MM.1S (cell line): ENCODE measurements at regions not wholly inside any gene's neighbourhood (a gene's known extent, or its start where the extent isn't known, plus 50 kb on each side); places are given as distances from the start of the nearest gene placed in this dataset.

Experiments
- DNase-seq: peaks from one replicate; pipeline ENCODE4 v3.0.0-alpha.2; 2015
- H2AFZ ChIP-seq: fragments of 300-600 bp; sonication (generic); 2 replicates; pipeline ENCODE4 v1.6.0; 2016; ENCODE audit warnings: antibody characterized with exemption, low read length
- H3F3A ChIP-seq: fragments of 300-600 bp; sonication (generic); 2 replicates; pipeline ENCODE4 v1.6.1; 2016; ENCODE audit warnings: mild to moderate bottlenecking, antibody characterized with exemption, low read length, moderate library complexity, mixed read lengths; ENCODE audit not compliant: insufficient read depth
- H3K27ac ChIP-seq: fragments of 300-600 bp; sonication (generic); 2 replicates; pipeline ENCODE4 v1.5.1; 2016; ENCODE audit warnings: mild to moderate bottlenecking, low read length
- H3K27me3 ChIP-seq: fragments of 300-600 bp; sonication (generic); replicated peaks from 2 replicates; pipeline ENCODE4 v1.6.0; 2016; ENCODE audit warnings: low read length; ENCODE audit not compliant: insufficient read depth
- H3K36me3 ChIP-seq: fragments of 300-600 bp; sonication (generic); replicated peaks from 2 replicates; pipeline ENCODE4 v1.6.1; 2016; ENCODE audit warnings: mild to moderate bottlenecking, low read length, mixed read lengths; ENCODE audit not compliant: insufficient read depth
- H3K4me1 ChIP-seq: fragments of 300-600 bp; sonication (generic); 2 replicates; pipeline ENCODE4 v1.6.1; 2016; ENCODE audit warnings: low read length, mixed read lengths
- H3K4me2 ChIP-seq: fragments of 300-600 bp; sonication (generic); 2 replicates; pipeline ENCODE4 v1.6.0; 2016; ENCODE audit warnings: low read depth, low read length
- H3K4me3 ChIP-seq: fragments of 300-600 bp; sonication (generic); 2 replicates; pipeline ENCODE4 v1.5.1; 2016; ENCODE audit warnings: low read length, mixed read lengths
- H3K79me2 ChIP-seq: fragments of 300-600 bp; sonication (generic); 2 replicates; pipeline ENCODE4 v1.6.1; 2016; ENCODE audit warnings: mixed run types, low read length, mixed read lengths
- H3K9ac ChIP-seq: fragments of 300-600 bp; sonication (generic); 2 replicates; pipeline ENCODE4 v1.6.1; 2016; ENCODE audit warnings: low read length, mixed read lengths
- H3K9me2 ChIP-seq: fragments of 300-600 bp; sonication (generic); replicated peaks from 2 replicates; pipeline ENCODE4 v1.6.1; 2016; ENCODE audit warnings: mild to moderate bottlenecking, low read length, mixed read lengths; ENCODE audit not compliant: insufficient read depth
- H3K9me3 ChIP-seq: fragments of 300-600 bp; sonication (generic); replicated peaks from 2 replicates; pipeline ENCODE4 v1.6.1; 2016; ENCODE audit warnings: mild to moderate bottlenecking, low read length, mixed read lengths; ENCODE audit not compliant: insufficient read depth
- H4K20me1 ChIP-seq: fragments of 300-600 bp; sonication (generic); 2 replicates; pipeline ENCODE4 v1.6.1; 2016; ENCODE audit warnings: mild to moderate bottlenecking, low read length, moderate library complexity, mixed read lengths; ENCODE audit not compliant: insufficient read depth
- EZH2 ChIP-seq: fragments of 300-600 bp; sonication (generic); optimal IDR thresholded peaks from 2 replicates; pipeline ENCODE3; 2017; ENCODE audit warnings: low read depth, mild to moderate bottlenecking, antibody characterized with exemption, low read length, mixed read lengths
- EZH2phosphoT487 ChIP-seq: fragments of 300-600 bp; sonication (generic); IDR thresholded peaks from 2 replicates; pipeline ENCODE4 v1.6.1; 2018; ENCODE audit warnings: antibody characterized with exemption, low read length
- TF ChIP-seq, protein P1 (sequence below): fragments of 300-600 bp; sonication (generic); IDR thresholded peaks from 2 replicates; pipeline ENCODE4 v1.5.1; 2016; ENCODE audit warnings: antibody characterized with exemption, low read length, mixed read lengths

DNA sequence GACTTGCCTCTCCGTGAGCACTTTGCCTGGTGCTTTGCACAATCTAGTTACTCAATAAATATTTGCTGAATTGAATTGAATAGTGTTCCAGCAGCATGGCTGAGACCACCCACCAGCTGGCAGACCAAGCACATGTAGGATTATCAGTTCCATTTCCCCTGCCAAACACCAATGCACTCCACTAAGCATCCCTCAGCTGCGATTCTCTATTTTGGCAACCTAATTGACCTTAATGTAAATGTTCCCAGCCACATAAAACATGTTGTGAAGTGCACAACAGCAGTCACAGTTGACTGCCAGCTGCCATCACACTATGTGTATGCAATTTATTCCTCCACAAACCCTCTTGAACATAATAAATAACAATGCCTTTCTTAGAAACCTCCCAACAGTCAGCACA is 1879.4 kb upstream of the PIK3C3 start:
- Histone ChIP-seq H4K20me1 (no peaks in the 10 kb centered on the region), H3K4me1 (no peaks in the 10 kb centered on the region), H3K9me2 (no peaks in the 10 kb centered on the region), H3K4me3 (no peak overlapping the region), H3K79me2 (no peaks in the 10 kb centered on the region), H3K36me3 (no peaks in the 10 kb centered on the region), H3K27ac (no peak overlapping the region), H2AFZ (no peak overlapping the region), H3K9me3 (no peaks in the 10 kb centered on the region), H3K4me2 (no peak overlapping the region), H3F3A (no peaks in the 10 kb centered on the region), H3K9ac (no peak overlapping the region), H3K27me3 (no peaks in the 10 kb centered on the region)
- TF ChIP-seq EZH2 (no peak), EZH2phosphoT487 (no peak)
- TF ChIP-seq, protein P1, sequence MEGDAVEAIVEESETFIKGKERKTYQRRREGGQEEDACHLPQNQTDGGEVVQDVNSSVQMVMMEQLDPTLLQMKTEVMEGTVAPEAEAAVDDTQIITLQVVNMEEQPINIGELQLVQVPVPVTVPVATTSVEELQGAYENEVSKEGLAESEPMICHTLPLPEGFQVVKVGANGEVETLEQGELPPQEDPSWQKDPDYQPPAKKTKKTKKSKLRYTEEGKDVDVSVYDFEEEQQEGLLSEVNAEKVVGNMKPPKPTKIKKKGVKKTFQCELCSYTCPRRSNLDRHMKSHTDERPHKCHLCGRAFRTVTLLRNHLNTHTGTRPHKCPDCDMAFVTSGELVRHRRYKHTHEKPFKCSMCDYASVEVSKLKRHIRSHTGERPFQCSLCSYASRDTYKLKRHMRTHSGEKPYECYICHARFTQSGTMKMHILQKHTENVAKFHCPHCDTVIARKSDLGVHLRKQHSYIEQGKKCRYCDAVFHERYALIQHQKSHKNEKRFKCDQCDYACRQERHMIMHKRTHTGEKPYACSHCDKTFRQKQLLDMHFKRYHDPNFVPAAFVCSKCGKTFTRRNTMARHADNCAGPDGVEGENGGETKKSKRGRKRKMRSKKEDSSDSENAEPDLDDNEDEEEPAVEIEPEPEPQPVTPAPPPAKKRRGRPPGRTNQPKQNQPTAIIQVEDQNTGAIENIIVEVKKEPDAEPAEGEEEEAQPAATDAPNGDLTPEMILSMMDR, result no peak
- no peak for DNase-seq

DNA sequence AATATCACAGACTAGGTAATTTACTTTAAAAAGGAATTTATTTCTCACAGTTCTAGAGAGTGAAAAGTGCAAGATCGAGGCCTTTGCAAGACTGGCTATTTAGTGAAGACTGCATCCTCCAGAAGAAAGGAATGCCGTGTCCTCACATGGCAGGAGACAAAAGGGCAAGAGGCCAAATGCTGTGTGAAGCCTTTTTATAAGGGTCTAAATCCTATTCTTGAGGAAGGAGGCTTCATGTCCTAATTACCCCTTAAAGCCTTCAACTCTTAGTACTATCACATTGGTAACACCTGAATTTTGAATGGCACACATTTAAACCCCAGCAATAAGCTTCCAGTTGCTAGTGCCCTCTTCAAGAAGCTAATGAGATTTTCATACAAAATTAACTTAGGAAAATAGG is 1882.3 kb upstream of the PIK3C3 start:
- Histone ChIP-seq H3K79me2 (no peaks in the 10 kb centered on the region), H3K9ac (no peak overlapping the region), H3K4me2 (no peak overlapping the region), H2AFZ (no peak overlapping the region), H3K27ac (no peak overlapping the region), H3K9me3 (no peaks in the 10 kb centered on the region), H4K20me1 (no peaks in the 10 kb centered on the region), H3K4me1 (no peaks in the 10 kb centered on the region), H3K36me3 (no peaks in the 10 kb centered on the region), H3F3A (no peaks in the 10 kb centered on the region), H3K4me3 (no peak overlapping the region), H3K27me3 (no peaks in the 10 kb centered on the region), H3K9me2 (no peaks in the 10 kb centered on the region)
- DNase-seq, result no peak
- TF ChIP-seq, protein P1, result no peak
- TF ChIP-seq EZH2 (no peak), EZH2phosphoT487 (no peak)

DNA sequence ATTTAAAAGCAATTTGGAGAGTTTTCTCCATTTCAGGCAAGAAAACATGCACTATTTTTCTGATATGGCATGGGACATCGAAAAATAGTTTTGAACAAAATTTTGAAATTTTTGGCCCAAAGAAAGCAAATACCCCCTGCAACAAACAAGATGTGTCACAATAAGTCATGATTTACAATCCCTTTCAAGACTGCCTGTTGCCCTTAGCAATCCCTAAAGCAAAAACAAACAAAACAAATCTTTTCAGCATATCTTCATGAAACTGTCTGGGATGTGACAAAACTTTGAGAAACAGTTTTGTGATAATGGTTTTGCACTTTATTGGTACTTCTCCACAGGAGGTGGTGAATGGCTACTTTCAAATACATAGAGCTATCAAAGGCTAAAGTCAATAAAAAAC is 1888.7 kb upstream of the PIK3C3 start:
- Histone ChIP-seq H3K79me2 (no peaks in the 10 kb centered on the region), H2AFZ (no peak overlapping the region), H3K9ac (no peak overlapping the region), H3K9me3 (no peaks in the 10 kb centered on the region), H3F3A (no peaks in the 10 kb centered on the region), H3K36me3 (no peaks in the 10 kb centered on the region), H3K27ac (no peak overlapping the region), H4K20me1 (no peaks in the 10 kb centered on the region), H3K9me2 (no peaks in the 10 kb centered on the region), H3K4me3 (no peak overlapping the region), H3K4me1 (no peaks in the 10 kb centered on the region), H3K4me2 (no peak overlapping the region), H3K27me3 (no peaks in the 10 kb centered on the region)
- no peak for TF ChIP-seq EZH2phosphoT487
- TF ChIP-seq, protein P1, result no peak
- no peak for TF ChIP-seq EZH2
- DNase-seq, result no peak
